Lower leg skin (tissue), 3 donors: ENCODE measurements at regions not wholly inside any gene's neighbourhood (a gene's known extent, or its start where the extent isn't known, plus 50 kb on each side); places are given as distances from the start of the nearest gene placed in this dataset.

Experiments
- CTCF ChIP-seq, 3 donors: fragments of 450-650 bp; IDR thresholded peaks; one replicate each; pipeline ENCODE4 v1.5.1; 2016; ENCODE audit warnings: antibody characterized with exemption in 3 of 3, mild to moderate bottlenecking in 3 of 3, moderate library complexity in 2 of 3
- POLR2A ChIP-seq, 2 donors: fragments of 450-650 bp; IDR thresholded peaks; one replicate each; pipeline ENCODE4 v1.6.1; 2016 to 2017; ENCODE audit warnings: antibody characterized with exemption in 2 of 2, mild to moderate bottlenecking in 1 of 2, moderate library complexity in 1 of 2

GRCh38 chr13:27853335-27853734, 61.1 kb downstream of the GSX1 start:
- no peak for TF ChIP-seq CTCF (IDR thresholded peaks at IDR 0.05)
- TF ChIP-seq POLR2A (IDR thresholded peaks at IDR 0.05): no peak
